ENCODE measurements at regions not wholly inside any gene's neighbourhood (a gene's known extent, or its start where the extent isn't known, plus 50 kb on each side); places are given as distances from the start of the nearest gene placed in this dataset.
A peak's percentile ranks its signal among the peaks of the same experiment; 100 is the strongest.

DNA sequence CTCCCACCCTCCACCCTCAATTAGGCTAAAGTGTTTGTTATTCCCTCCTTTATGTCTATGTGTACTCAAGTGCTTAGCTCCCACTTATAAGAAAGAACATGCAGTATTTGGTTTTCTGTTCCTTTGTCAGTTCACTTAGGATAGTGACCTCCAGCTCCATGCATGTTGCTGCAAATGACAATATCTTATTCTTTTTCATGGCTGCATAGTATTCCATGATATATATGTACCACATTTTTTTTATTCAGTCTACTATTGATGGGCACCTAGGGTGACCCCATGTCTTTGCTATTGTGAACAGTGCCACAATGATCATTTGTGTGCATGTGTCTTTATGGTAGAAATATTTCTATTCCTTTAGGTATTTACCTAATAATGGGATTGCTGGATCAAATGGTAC is 114.3 kb downstream of the DLEU7 start:
- Histone ChIP-seq H3K27ac (ENCODE audit: low read depth in 1 of 2, low read length in 1 of 2) (no peak overlapping the region), H3K4me1 (ENCODE audit: control insufficient read depth in 5 of 5, insufficient read depth in 5 of 5, low read length in 5 of 5) (no peaks in the 10 kb centered on the region), H3K9ac (ENCODE audit: insufficient read depth in 1 of 2, low read length in 2 of 2) (no peak overlapping the region), H3K36me3 (ENCODE audit: control insufficient read depth in 4 of 4, insufficient read depth in 4 of 4, low read length in 4 of 4) (no peaks in the 10 kb centered on the region), H3K27me3 (ENCODE audit: control insufficient read depth in 3 of 3, insufficient read depth in 3 of 3, low read length in 2 of 3) (no peaks in the 10 kb centered on the region), H3K9me3 (ENCODE audit: control insufficient read depth in 4 of 4, insufficient read depth in 3 of 4, low read length in 3 of 4) (peaks cover 0 to 6% (median 0%) of the 10 kb centered on the region in 4 donors), H3K4me3 (no peak overlapping the region)
- TF ChIP-seq, protein P1, sequence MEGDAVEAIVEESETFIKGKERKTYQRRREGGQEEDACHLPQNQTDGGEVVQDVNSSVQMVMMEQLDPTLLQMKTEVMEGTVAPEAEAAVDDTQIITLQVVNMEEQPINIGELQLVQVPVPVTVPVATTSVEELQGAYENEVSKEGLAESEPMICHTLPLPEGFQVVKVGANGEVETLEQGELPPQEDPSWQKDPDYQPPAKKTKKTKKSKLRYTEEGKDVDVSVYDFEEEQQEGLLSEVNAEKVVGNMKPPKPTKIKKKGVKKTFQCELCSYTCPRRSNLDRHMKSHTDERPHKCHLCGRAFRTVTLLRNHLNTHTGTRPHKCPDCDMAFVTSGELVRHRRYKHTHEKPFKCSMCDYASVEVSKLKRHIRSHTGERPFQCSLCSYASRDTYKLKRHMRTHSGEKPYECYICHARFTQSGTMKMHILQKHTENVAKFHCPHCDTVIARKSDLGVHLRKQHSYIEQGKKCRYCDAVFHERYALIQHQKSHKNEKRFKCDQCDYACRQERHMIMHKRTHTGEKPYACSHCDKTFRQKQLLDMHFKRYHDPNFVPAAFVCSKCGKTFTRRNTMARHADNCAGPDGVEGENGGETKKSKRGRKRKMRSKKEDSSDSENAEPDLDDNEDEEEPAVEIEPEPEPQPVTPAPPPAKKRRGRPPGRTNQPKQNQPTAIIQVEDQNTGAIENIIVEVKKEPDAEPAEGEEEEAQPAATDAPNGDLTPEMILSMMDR (IDR thresholded peaks at IDR 0.05; ENCODE audit: control extremely low read depth, extremely low read depth): no peak
- no peak for DNase-seq
- ATAC-seq (ENCODE audit: insufficient read depth, low FRiP score): no peak

DNA sequence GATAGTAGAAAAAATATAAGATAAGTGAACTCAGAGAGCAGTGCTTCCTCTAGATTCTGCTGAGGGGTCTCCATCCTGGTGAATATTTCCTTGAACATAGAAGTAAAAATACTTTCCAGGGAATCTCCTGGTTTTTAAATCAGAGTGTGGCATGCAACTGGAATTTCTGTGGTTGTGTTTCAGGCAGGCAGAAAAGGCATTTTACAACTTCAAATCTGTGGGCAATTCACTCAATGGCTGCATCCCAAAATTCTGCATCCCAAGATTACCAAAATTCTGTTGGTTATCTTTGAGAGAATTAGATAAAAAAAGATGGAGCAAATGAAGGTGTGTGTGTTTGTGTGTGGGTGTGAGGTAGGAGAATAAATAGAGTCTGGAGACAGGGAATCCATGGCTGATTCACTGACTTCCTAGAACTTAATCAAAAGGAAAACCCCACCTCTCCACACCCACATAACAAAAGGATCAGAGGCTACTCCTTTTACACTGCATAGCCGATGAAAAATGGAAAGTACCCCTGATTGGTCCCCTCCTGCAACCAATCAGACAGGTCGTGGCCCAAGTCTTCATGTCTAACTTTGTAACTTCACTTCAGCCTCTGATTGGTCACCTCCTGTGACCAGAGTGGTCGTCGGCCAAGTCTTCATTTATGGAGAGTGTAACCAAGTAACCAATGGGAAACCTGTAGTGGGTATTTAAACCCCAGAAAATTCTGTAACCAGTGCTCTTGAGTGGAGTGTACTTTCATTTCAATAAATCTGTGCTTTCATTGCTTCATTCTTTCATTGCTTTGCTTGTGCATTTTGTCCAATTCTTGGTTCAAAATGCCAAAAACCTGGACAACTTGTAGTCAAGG is 112.8 kb downstream of the DLEU7 start:
- Histone ChIP-seq H3K27ac (ENCODE audit: low read depth in 1 of 2, low read length in 1 of 2) (no peak overlapping the region), H3K9ac (ENCODE audit: insufficient read depth in 1 of 2, low read length in 2 of 2) (no peak overlapping the region), H3K36me3 (ENCODE audit: control insufficient read depth in 4 of 4, insufficient read depth in 4 of 4, low read length in 4 of 4) (no peaks in the 10 kb centered on the region), H3K27me3 (ENCODE audit: control insufficient read depth in 3 of 3, insufficient read depth in 3 of 3, low read length in 2 of 3) (no peaks in the 10 kb centered on the region), H3K9me3 (ENCODE audit: control insufficient read depth in 4 of 4, insufficient read depth in 3 of 4, low read length in 3 of 4) (peaks cover 0 to 2% (median 0%) of the 10 kb centered on the region in 4 donors), H3K4me3 (no peak overlapping the region), H3K4me1 (ENCODE audit: control insufficient read depth in 5 of 5, insufficient read depth in 5 of 5, low read length in 5 of 5) (no peaks in the 10 kb centered on the region)
- DNase-seq: no peak
- WGBS, 2 donors: 88 to 92% methylated on average over 4 of the region's 4 CpGs
- ATAC-seq (ENCODE audit: insufficient read depth, low FRiP score): no peak
- TF ChIP-seq, protein P1 (IDR thresholded peaks at IDR 0.05; ENCODE audit: control extremely low read depth, extremely low read depth): no peak

DNA sequence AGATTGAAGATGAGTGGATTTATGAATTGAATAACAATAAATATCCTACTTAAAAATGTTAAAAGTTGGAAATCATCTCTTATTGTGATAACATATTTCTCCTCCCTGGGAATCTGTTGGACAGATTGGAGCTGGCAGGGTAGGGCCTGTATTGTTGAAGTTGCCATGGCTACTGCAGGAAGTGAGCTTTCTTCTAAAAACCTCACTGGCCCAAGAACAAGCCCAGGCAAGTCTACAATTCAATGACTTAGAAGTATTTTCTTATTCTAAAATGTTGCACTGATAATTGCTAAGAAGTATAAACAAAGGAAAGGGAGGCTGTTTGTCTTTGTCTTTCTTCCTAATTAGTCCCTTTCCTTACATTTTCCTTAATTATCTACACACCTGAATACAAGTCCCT is 112.1 kb downstream of the DLEU7 start:
- Histone ChIP-seq H3K27me3 (ENCODE audit: control insufficient read depth in 3 of 3, insufficient read depth in 3 of 3, low read length in 2 of 3) (no peaks in the 10 kb centered on the region), H3K36me3 (ENCODE audit: control insufficient read depth in 4 of 4, insufficient read depth in 4 of 4, low read length in 4 of 4) (no peaks in the 10 kb centered on the region), H3K4me1 (ENCODE audit: control insufficient read depth in 5 of 5, insufficient read depth in 5 of 5, low read length in 5 of 5) (no peaks in the 10 kb centered on the region), H3K9me3 (ENCODE audit: control insufficient read depth in 4 of 4, insufficient read depth in 3 of 4, low read length in 3 of 4) (peaks cover 0 to 2% (median 0%) of the 10 kb centered on the region in 4 donors), H3K27ac (ENCODE audit: low read depth in 1 of 2, low read length in 1 of 2) (no peak overlapping the region), H3K4me3 (no peak overlapping the region), H3K9ac (ENCODE audit: insufficient read depth in 1 of 2, low read length in 2 of 2) (no peak overlapping the region)
- ATAC-seq (ENCODE audit: insufficient read depth, low FRiP score): no peak
- peak in 1 of 3 donors; percentile 31 for DNase-seq
- TF ChIP-seq, protein P1 (IDR thresholded peaks at IDR 0.05; ENCODE audit: control extremely low read depth, extremely low read depth): no peak

Measured in lung (tissue), 11 donors.